IMR-90 (cell line): ENCODE measurements at regions not wholly inside any gene's neighbourhood (a gene's known extent, or its start where the extent isn't known, plus 50 kb on each side); places are given as distances from the start of the nearest gene placed in this dataset.

Experiments used
- CTCF ChIP-seq: conservative IDR thresholded peaks from 2 replicates; pipeline ENCODE4 v1.5.1; 2012; ENCODE audit warnings: mild to moderate bottlenecking, low read depth, low read length, improper control_type of control experiment
- POLR2A ChIP-seq: IDR thresholded peaks from 2 replicates; pipeline ENCODE4 v1.6.1; 2012; ENCODE audit warnings: mild to moderate bottlenecking, low read depth, low read length
- RAD21 ChIP-seq: IDR thresholded peaks from 2 replicates; pipeline ENCODE4 v1.6.1; 2012; ENCODE audit warnings: low read length, improper control_type of control experiment
- RFX5 ChIP-seq: IDR thresholded peaks from 2 replicates; pipeline ENCODE4 v1.8.0; 2012; ENCODE audit warnings: low read depth, mild to moderate bottlenecking, low read length, moderate library complexity
- USF2 ChIP-seq: fragments of 150-350 bp; IDR thresholded peaks from 2 replicates; pipeline ENCODE4 v1.6.1; 2017; ENCODE audit warnings: mild to moderate bottlenecking, antibody characterized with exemption, low read length, low read depth

- no peak for TF ChIP-seq CTCF
- no peak for TF ChIP-seq USF2
- no peak for TF ChIP-seq POLR2A
- no peak for TF ChIP-seq RAD21
- no peak for TF ChIP-seq RFX5
These were observed 72.6 kb upstream of the SELENOP start for GRCh38 chr5:42884326-42884725.
